ENCODE measurements at regions not wholly inside any gene's neighbourhood (a gene's known extent, or its start where the extent isn't known, plus 50 kb on each side); places are given as distances from the start of the nearest gene placed in this dataset.

DNA sequence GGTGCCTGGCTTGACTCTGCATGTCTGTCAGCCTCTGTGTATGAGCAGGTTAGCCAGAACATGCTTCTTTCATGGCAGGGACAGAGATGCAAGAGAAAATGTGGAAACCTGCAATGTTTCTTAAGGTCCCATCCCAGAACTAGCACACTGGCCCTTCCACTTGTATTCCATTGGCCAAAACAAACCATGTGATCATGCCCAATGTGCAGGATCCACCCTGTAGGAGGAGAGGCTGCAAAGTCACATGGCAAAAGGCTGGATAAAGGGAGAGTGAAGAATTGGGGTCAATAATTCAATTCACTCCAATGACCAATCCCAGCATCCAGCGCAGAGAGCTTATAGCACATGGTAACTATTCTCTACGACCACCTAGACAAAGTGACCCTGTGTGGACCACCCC lies 405.5 kb downstream of the MIAT start:
- Mint-ChIP-seq H3K9me3 (ENCODE audit: low read depth) (no peaks in the 10 kb centered on the region), H3K27ac (no peak overlapping the region), H3K36me3 (ENCODE audit: insufficient read depth) (no peaks in the 10 kb centered on the region), H3K27me3 (peaks cover 45% of the 10 kb centered on the region), H3K4me1 (ENCODE audit: low read depth) (peaks cover 2% of the 10 kb centered on the region), H3K4me3 (ENCODE audit: low read depth) (no peak overlapping the region)
- no peak for DNase-seq (ENCODE audit: low spot score, unreplicated experiment)
- TF ChIP-seq, protein P1, sequence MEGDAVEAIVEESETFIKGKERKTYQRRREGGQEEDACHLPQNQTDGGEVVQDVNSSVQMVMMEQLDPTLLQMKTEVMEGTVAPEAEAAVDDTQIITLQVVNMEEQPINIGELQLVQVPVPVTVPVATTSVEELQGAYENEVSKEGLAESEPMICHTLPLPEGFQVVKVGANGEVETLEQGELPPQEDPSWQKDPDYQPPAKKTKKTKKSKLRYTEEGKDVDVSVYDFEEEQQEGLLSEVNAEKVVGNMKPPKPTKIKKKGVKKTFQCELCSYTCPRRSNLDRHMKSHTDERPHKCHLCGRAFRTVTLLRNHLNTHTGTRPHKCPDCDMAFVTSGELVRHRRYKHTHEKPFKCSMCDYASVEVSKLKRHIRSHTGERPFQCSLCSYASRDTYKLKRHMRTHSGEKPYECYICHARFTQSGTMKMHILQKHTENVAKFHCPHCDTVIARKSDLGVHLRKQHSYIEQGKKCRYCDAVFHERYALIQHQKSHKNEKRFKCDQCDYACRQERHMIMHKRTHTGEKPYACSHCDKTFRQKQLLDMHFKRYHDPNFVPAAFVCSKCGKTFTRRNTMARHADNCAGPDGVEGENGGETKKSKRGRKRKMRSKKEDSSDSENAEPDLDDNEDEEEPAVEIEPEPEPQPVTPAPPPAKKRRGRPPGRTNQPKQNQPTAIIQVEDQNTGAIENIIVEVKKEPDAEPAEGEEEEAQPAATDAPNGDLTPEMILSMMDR (IDR thresholded peaks at IDR 0.05; ENCODE audit: unreplicated experiment) = no peak

DNA sequence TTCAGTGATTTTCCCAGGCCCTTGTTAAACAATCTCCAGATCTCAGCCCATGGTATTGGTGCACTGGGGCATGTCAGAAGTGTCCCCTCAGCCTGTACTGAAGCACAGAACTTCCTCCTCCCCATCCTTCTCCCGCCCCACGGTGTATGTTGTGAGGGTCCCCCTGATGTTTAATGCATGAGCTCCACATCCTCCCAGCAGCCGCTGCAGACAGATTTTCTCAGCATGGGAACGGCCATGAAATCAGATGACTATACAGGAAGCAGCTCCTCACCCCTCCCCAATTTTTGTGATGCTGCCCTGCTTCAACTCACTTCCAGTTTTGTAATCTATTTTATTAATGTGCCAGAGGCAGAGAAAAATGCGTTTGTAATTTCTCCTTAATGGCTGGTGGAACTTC lies 406.0 kb downstream of the MIAT start:
- no peak for DNase-seq (ENCODE audit: low spot score, unreplicated experiment)
- H3K27me3 Mint-ChIP-seq = peaks cover 47% of the 10 kb centered on the region
- no peaks in the 10 kb centered on the region for H3K36me3 Mint-ChIP-seq (ENCODE audit: insufficient read depth)
- H3K4me3 Mint-ChIP-seq (ENCODE audit: low read depth) = no peak overlapping the region
- H3K4me1 Mint-ChIP-seq (ENCODE audit: low read depth) = peaks cover 2% of the 10 kb centered on the region
- no peaks in the 10 kb centered on the region for H3K9me3 Mint-ChIP-seq (ENCODE audit: low read depth)
- TF ChIP-seq, protein P1 (IDR thresholded peaks at IDR 0.05; ENCODE audit: unreplicated experiment) = no peak
- H3K27ac Mint-ChIP-seq = no peak overlapping the region

GRCh38 chr22:27063841-27064240 lies 406.5 kb downstream of the MIAT start:
- peaks cover 2% of the 10 kb centered on the region for H3K4me1 Mint-ChIP-seq (ENCODE audit: low read depth)
- TF ChIP-seq, protein P1 (IDR thresholded peaks at IDR 0.05; ENCODE audit: unreplicated experiment) = no peak
- no peak overlapping the region for H3K27ac Mint-ChIP-seq
- no peak for DNase-seq (ENCODE audit: low spot score, unreplicated experiment)
- H3K4me3 Mint-ChIP-seq (ENCODE audit: low read depth) = no peak overlapping the region
- no peaks in the 10 kb centered on the region for H3K9me3 Mint-ChIP-seq (ENCODE audit: low read depth)
- H3K36me3 Mint-ChIP-seq (ENCODE audit: insufficient read depth) = no peaks in the 10 kb centered on the region
- peaks cover 47% of the 10 kb centered on the region for H3K27me3 Mint-ChIP-seq

DNA sequence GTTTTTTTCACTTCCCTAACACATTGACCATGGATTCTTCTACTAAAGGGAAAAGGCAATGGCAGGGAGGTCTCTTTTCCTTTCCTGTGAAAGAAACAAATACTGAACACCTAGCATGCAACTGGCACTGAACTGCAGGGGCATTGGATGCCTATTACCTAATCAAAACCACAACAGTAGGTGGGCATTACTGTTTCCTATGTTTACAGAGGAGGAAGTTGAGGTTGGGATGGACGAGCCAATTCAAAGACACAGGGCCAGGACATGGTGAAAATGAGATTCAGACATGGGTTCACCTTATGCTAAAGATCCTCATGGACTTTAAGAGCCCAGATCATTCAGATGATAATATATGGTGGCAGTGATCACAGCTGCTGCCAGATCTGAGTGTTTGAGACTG lies 407.0 kb downstream of the MIAT start:
- H3K4me3 Mint-ChIP-seq (ENCODE audit: low read depth) = no peak overlapping the region
- TF ChIP-seq, protein P1 (IDR thresholded peaks at IDR 0.05; ENCODE audit: unreplicated experiment) = no peak
- H3K36me3 Mint-ChIP-seq (ENCODE audit: insufficient read depth) = no peaks in the 10 kb centered on the region
- H3K27ac Mint-ChIP-seq = no peak overlapping the region
- no peak for DNase-seq (ENCODE audit: low spot score, unreplicated experiment)
- H3K9me3 Mint-ChIP-seq (ENCODE audit: low read depth) = no peaks in the 10 kb centered on the region
- H3K27me3 Mint-ChIP-seq = peaks cover 47% of the 10 kb centered on the region
- H3K4me1 Mint-ChIP-seq (ENCODE audit: low read depth) = peaks cover 2% of the 10 kb centered on the region

- no peaks in the 10 kb centered on the region for H3K36me3 Mint-ChIP-seq (ENCODE audit: insufficient read depth)
- TF ChIP-seq, protein P1 (IDR thresholded peaks at IDR 0.05; ENCODE audit: unreplicated experiment) = no peak
- H3K4me3 Mint-ChIP-seq (ENCODE audit: low read depth) = no peak overlapping the region
- peaks cover 2% of the 10 kb centered on the region for H3K4me1 Mint-ChIP-seq (ENCODE audit: low read depth)
- no peak overlapping the region for H3K27ac Mint-ChIP-seq
- peaks cover 51% of the 10 kb centered on the region for H3K27me3 Mint-ChIP-seq
- no peak for DNase-seq (ENCODE audit: low spot score, unreplicated experiment)
- H3K9me3 Mint-ChIP-seq (ENCODE audit: low read depth) = no peaks in the 10 kb centered on the region
Observed at GRCh38 chr22:27065279-27065678, 407.9 kb downstream of the MIAT start.

Data from progenitor cell of endocrine pancreas (in vitro differentiated cells).